Lower lobe of right lung (tissue), 2 donors: ENCODE measurements at regions not wholly inside any gene's neighbourhood (a gene's known extent, or its start where the extent isn't known, plus 50 kb on each side); places are given as distances from the start of the nearest gene placed in this dataset.

Source experiments
- ATAC-seq, 2 donors: fragments of 200-7000 bp; cut with Tn5 transposase; one replicate each; pipeline ENCODE4 v1.9.1; 2020 to 2022; ENCODE audit warnings: mild to moderate bottlenecking in 2 of 2, moderate library complexity in 2 of 2
- DNase-seq: peaks from one replicate; pipeline ENCODE4 v3.0.0-alpha.2; 2020
- H3K27ac ChIP-seq: fragments of 200-600 bp; one replicate; pipeline ENCODE4 v1.8.0; 2022
- H3K27me3 ChIP-seq: fragments of 200-600 bp; one replicate; pipeline ENCODE4 v1.8.0; 2022; ENCODE audit warnings: low read depth
- H3K36me3 ChIP-seq: fragments of 200-600 bp; one replicate; pipeline ENCODE4 v1.8.0; 2022; ENCODE audit warnings: mild to moderate bottlenecking
- H3K4me1 ChIP-seq: fragments of 200-600 bp; one replicate; pipeline ENCODE4 v1.8.0; 2022
- H3K4me3 ChIP-seq: fragments of 200-600 bp; one replicate; pipeline ENCODE4 v1.8.0; 2022; ENCODE audit warnings: mild to moderate bottlenecking
- H3K9me3 ChIP-seq: fragments of 200-600 bp; one replicate; pipeline ENCODE4 v1.8.0; 2022
- intact Hi-C: fragments of 100-400 bp; cut with DNase I; formaldehyde crosslinking; loops from one replicate; pipeline ENCODE4 v1.11.0; 2022
- TF ChIP-seq, protein P1 (sequence below): fragments of 200-600 bp; IDR thresholded peaks from one replicate; pipeline ENCODE4 v1.8.0; 2022; ENCODE audit warnings: antibody characterized with exemption, mild to moderate bottlenecking
- donor health status: DM: no; HTN: yes; CAD: no; lungs with severe emphysema.

DNA sequence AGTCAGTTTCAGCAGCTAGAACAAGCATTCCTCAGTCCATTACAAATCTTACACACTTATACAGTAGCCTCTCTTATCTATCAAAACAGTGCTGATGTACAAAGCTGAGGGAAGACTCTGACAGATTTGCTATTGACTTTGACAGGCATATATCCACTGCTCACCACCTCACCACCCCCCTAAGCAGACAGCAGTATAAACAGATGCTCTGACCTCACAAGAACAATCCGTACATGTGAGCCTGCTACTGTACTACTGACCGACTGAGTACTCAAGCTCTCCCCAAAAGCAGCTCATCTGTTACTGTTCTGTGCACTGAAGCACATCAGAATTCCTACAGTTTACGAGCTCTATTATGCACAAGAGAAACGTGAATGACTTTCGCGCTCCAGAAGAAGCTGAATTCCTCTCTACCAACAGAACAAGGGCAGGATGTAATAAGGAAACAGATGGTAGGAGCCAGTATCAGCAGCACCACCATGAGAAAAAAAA is 95.6 kb upstream of the PDE1A start:
- TF ChIP-seq, protein P1, sequence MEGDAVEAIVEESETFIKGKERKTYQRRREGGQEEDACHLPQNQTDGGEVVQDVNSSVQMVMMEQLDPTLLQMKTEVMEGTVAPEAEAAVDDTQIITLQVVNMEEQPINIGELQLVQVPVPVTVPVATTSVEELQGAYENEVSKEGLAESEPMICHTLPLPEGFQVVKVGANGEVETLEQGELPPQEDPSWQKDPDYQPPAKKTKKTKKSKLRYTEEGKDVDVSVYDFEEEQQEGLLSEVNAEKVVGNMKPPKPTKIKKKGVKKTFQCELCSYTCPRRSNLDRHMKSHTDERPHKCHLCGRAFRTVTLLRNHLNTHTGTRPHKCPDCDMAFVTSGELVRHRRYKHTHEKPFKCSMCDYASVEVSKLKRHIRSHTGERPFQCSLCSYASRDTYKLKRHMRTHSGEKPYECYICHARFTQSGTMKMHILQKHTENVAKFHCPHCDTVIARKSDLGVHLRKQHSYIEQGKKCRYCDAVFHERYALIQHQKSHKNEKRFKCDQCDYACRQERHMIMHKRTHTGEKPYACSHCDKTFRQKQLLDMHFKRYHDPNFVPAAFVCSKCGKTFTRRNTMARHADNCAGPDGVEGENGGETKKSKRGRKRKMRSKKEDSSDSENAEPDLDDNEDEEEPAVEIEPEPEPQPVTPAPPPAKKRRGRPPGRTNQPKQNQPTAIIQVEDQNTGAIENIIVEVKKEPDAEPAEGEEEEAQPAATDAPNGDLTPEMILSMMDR, result no peak
- no peak for DNase-seq
- Histone ChIP-seq H3K27ac (no peak overlapping the region), H3K9me3 (no peaks in the 10 kb centered on the region), H3K4me3 (no peak overlapping the region), H3K36me3 (no peaks in the 10 kb centered on the region), H3K4me1 (no peaks in the 10 kb centered on the region), H3K27me3 (no peaks in the 10 kb centered on the region)
- intact Hi-C loops, result no loop called here
- ATAC-seq, result no peak

DNA sequence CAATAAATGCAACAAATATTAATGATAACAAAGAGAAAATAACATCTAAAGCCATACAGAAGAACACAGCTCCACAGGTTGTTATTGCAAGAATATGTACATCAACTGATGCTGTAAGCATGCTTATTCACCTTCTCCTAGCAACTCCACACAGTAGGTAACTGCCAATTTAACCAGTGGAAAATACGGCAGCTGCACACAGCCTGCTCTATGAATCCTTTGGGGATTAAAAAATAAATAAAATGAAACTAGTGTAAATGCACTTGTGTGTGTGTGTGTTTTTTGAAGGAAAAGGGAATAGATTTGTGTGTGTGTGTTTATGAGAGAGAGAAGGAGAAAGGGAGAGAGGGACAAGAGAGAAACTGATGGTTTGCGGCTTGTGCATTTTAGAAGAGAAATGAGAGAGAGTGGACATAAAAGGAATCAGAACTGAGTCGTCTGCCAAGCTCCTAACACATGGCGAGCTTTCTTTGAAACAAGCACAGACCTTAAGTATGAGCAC is 96.2 kb upstream of the PDE1A start:
- ATAC-seq (no peak), DNase-seq (no peak)
- Histone ChIP-seq H3K9me3 (no peaks in the 10 kb centered on the region), H3K27ac (no peak overlapping the region), H3K4me3 (no peak overlapping the region), H3K36me3 (no peaks in the 10 kb centered on the region), H3K27me3 (no peaks in the 10 kb centered on the region), H3K4me1 (no peaks in the 10 kb centered on the region)
- TF ChIP-seq, protein P1, result no peak
- intact Hi-C loops, result no loop called here

DNA sequence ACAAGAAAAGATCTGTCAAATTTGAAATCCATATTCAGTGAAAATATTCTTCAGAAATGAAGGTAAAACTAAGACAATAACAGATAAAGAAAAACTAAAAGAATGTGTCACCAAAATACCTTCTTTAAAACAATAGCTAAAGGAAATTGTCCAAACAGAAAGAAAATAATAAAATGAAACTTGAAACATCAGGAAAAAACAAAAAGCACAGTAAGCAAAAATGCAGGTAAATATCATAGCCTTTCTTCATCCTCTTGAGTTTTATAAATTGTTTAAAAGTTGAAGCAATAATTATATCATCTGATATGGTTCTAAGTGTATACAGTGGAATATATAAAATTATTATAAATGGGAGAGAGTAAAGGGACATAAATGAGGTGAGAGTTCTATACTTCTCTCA is 103.8 kb upstream of the PDE1A start:
- intact Hi-C loops, result no loop called here
- no peak for ATAC-seq
- TF ChIP-seq, protein P1, result no peak
- H3K9me3 ChIP-seq, result no peaks in the 10 kb centered on the region
- H3K4me1 ChIP-seq, result no peaks in the 10 kb centered on the region
- no peaks in the 10 kb centered on the region for H3K27me3 ChIP-seq
- no peak overlapping the region for H3K27ac ChIP-seq
- DNase-seq, result no peak
- H3K36me3 ChIP-seq, result no peaks in the 10 kb centered on the region
- no peak overlapping the region for H3K4me3 ChIP-seq

GRCh38 chr2:182540252-182540651 is 113.4 kb upstream of the PDE1A start:
- DNase-seq, result no peak
- H3K4me3 ChIP-seq, result no peak overlapping the region
- TF ChIP-seq, protein P1, result no peak
- H3K27me3 ChIP-seq, result no peaks in the 10 kb centered on the region
- ATAC-seq, result peak in 1 of 2 donors; percentile 47
- no peaks in the 10 kb centered on the region for H3K9me3 ChIP-seq
- intact Hi-C loops, result no loop called here
- no peak overlapping the region for H3K27ac ChIP-seq
- no peaks in the 10 kb centered on the region for H3K4me1 ChIP-seq
- no peaks in the 10 kb centered on the region for H3K36me3 ChIP-seq

GRCh38 chr2:182541268-182541667 is 114.4 kb upstream of the PDE1A start:
- Histone ChIP-seq H3K36me3 (no peaks in the 10 kb centered on the region), H3K4me3 (no peak overlapping the region), H3K4me1 (no peaks in the 10 kb centered on the region), H3K9me3 (no peaks in the 10 kb centered on the region), H3K27ac (no peak overlapping the region), H3K27me3 (no peaks in the 10 kb centered on the region)
- DNase-seq, result no peak
- intact Hi-C loops, result no loop called here
- ATAC-seq, result no peak
- TF ChIP-seq, protein P1, result no peak
